OCI-LY3 (cell line): ENCODE measurements at regions not wholly inside any gene's neighbourhood (a gene's known extent, or its start where the extent isn't known, plus 50 kb on each side); places are given as distances from the start of the nearest gene placed in this dataset.

Source experiments
- CTCF ChIP-seq: fragments of 200-600, 300-600 bp; sonication (generic); IDR thresholded peaks from 2 replicates; pipeline ENCODE4 v1.5.1; 2014; ENCODE audit warnings: antibody characterized with exemption, low read length, low read depth
- EZH2phosphoT487 ChIP-seq: fragments of 200-600 bp; shearing (Covaris generic); IDR thresholded peaks from 2 replicates; pipeline ENCODE4 v1.6.1; 2018; ENCODE audit warnings: antibody characterized with exemption, mixed run types, low read depth

GRCh38 chrX:65420154-65420553 lies 114.4 kb downstream of the LAS1L start:
- TF ChIP-seq CTCF (no peak), EZH2phosphoT487 (no peak)
